ENCODE measurements at regions not wholly inside any gene's neighbourhood (a gene's known extent, or its start where the extent isn't known, plus 50 kb on each side); places are given as distances from the start of the nearest gene placed in this dataset.

DNA sequence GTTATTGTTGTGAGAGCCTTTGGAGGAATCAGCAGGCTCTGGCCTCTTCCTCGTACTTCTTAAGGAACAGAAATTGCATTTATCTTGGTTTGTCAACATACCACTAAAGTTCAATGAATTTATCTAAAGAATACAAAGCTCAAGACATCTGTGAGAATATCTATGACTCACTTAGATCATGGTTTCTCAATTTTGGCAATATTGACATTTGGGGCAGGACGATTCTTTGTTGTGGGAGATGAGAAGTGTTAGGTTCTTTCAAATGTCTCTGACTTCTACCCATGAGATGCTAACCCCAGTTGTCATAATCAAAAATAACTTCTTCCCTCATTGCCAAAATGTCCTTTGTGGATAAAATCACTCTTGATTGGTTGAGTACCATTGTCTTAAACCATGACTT lies 1190.3 kb downstream of the GALC start:
- WGBS, 2 donors = 25 to 28% methylated on average over 2 of the region's 2 CpGs
- H3K9me3 ChIP-seq = no peaks in the 10 kb centered on the region
- TF ChIP-seq, protein P1, sequence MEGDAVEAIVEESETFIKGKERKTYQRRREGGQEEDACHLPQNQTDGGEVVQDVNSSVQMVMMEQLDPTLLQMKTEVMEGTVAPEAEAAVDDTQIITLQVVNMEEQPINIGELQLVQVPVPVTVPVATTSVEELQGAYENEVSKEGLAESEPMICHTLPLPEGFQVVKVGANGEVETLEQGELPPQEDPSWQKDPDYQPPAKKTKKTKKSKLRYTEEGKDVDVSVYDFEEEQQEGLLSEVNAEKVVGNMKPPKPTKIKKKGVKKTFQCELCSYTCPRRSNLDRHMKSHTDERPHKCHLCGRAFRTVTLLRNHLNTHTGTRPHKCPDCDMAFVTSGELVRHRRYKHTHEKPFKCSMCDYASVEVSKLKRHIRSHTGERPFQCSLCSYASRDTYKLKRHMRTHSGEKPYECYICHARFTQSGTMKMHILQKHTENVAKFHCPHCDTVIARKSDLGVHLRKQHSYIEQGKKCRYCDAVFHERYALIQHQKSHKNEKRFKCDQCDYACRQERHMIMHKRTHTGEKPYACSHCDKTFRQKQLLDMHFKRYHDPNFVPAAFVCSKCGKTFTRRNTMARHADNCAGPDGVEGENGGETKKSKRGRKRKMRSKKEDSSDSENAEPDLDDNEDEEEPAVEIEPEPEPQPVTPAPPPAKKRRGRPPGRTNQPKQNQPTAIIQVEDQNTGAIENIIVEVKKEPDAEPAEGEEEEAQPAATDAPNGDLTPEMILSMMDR (IDR thresholded peaks at IDR 0.05) = no peak
- TF ChIP-seq POLR2A (IDR thresholded peaks at IDR 0.05) = no peak
- H3K27me3 ChIP-seq = no peaks in the 10 kb centered on the region
- no peak overlapping the region for H3K4me3 ChIP-seq
- no peak overlapping the region for H3K27ac ChIP-seq
- no peaks in the 10 kb centered on the region for H3K4me1 ChIP-seq
- H3K36me3 ChIP-seq = no peaks in the 10 kb centered on the region
- intact Hi-C loops (cut with DNase I) = no loop called here
- no peak for DNase-seq

DNA sequence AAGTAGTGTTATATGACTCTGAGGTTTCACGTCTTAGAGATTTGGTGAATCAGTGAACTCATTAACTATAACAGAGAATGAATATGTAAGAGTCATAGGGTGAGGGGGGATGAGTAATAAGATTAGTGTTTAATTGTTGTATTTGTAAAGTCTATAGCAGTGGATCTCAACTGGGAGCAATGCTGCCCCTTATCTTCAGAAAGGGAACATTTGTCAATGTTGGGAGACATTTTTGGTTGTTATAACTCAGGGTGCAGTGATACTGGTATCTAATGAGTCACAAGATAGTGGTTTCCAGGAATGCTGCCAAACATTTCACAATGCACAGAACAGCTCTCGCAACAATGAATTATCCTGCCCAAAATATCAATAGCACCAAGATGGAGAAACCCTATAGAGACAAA lies 1193.7 kb downstream of the GALC start:
- no peak overlapping the region for H3K27ac ChIP-seq
- WGBS, 2 donors = 30 to 46% methylated on average over 2 of the region's 2 CpGs
- H3K4me1 ChIP-seq = no peaks in the 10 kb centered on the region
- intact Hi-C loops (cut with DNase I) = no loop called here
- no peak for TF ChIP-seq POLR2A (IDR thresholded peaks at IDR 0.05)
- TF ChIP-seq, protein P1 (IDR thresholded peaks at IDR 0.05) = no peak
- no peak overlapping the region for H3K4me3 ChIP-seq
- no peaks in the 10 kb centered on the region for H3K36me3 ChIP-seq
- no peak for DNase-seq
- H3K27me3 ChIP-seq = no peaks in the 10 kb centered on the region
- no peaks in the 10 kb centered on the region for H3K9me3 ChIP-seq

DNA sequence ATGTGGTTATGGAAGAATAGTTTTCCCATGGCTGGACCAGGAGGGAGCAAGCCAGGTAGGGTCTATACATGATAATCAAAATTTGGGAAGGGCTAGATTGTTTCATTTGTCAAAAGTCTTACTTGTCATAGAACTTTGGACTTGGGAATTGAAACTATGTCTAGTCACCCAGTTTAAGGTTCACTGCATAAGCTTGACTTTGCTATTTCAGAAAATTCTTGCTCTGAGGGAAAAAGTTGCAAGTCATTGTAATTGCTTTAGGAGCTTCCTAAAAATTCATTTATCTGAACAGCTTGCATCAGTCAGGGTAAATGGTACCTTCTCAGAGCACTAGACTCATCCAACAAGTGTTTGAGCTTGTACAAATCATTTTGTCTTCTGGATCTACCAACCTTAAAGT lies 1194.7 kb downstream of the GALC start:
- H3K4me1 ChIP-seq = no peaks in the 10 kb centered on the region
- TF ChIP-seq, protein P1 (IDR thresholded peaks at IDR 0.05) = no peak
- H3K36me3 ChIP-seq = no peaks in the 10 kb centered on the region
- intact Hi-C loops (cut with DNase I) = no loop called here
- DNase-seq = no peak
- H3K9me3 ChIP-seq = no peaks in the 10 kb centered on the region
- H3K4me3 ChIP-seq = no peak overlapping the region
- no peak overlapping the region for H3K27ac ChIP-seq
- H3K27me3 ChIP-seq = no peaks in the 10 kb centered on the region

DNA sequence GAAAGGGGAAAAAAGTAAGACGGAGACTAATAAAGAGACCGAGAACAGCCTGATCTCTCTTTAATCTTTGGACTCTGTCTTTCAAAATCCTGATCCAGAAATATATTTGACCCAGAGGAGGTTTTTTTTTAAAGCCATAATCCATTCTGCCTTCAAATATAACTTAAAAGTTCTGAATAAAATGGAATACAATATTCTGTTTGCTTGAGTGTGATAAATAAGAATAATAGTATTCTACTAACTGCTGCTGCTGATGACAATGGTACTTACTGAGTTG lies 1196.0 kb downstream of the GALC start:
- 84 to 85% methylated on average over 2 of the region's 2 CpGs for WGBS, 2 donors
- intact Hi-C loops (cut with DNase I) = no loop called here
- Histone ChIP-seq H3K27ac (no peak overlapping the region), H3K4me3 (no peak overlapping the region), H3K27me3 (no peaks in the 10 kb centered on the region), H3K4me1 (no peaks in the 10 kb centered on the region), H3K9me3 (peaks cover 0 to 1% (median 0%) of the 10 kb centered on the region in 3 donors), H3K36me3 (no peaks in the 10 kb centered on the region)
- DNase-seq = no peak
- TF ChIP-seq POLR2A (IDR thresholded peaks at IDR 0.05) = no peak
- TF ChIP-seq, protein P1 (IDR thresholded peaks at IDR 0.05) = no peak

DNA sequence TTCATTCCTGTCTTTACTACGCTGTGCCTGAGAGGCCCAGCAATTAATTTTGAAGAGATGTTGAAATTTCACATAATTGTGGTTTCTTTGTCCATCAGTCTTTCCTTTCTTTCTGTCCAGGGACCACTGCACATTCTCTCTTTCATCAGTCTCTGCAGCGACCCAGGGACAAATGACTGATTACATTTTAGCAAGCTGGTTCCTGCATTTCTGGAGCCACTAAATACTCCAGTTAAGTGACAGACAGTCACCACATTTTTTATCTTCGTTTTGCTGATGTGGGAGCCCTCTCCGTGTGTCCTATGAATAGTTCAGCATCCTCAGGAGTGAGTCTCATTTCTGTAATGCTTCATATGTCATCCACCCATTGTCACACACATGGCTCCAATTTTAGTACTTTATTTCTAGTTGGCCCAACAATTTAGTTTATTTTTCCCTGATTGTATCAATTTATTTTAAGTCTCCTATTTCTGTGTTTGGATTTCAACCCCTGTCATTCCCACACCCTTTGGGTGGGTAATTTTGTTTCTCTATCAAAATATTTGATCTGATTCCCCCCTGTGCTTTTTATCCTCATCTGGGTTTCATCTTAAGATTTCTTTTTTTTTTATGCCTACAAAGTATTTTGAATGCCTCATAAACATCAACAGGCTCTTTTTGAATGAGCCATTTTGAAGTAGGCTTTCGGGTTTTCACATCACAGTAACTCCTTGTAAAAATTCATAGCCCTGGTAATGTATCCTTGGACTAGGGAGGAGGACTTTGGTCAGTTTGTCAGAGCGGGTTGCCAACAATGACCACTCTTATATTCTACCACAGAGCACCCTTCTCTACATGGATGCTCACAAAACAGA lies 1196.5 kb downstream of the GALC start:
- no peak for DNase-seq
- Histone ChIP-seq H3K4me1 (no peaks in the 10 kb centered on the region), H3K4me3 (no peak overlapping the region), H3K9me3 (peaks cover 0 to 3% (median 3%) of the 10 kb centered on the region in 3 donors), H3K36me3 (no peaks in the 10 kb centered on the region), H3K27me3 (no peaks in the 10 kb centered on the region), H3K27ac (no peak overlapping the region)
- TF ChIP-seq POLR2A (IDR thresholded peaks at IDR 0.05) = no peak
- TF ChIP-seq, protein P1 (IDR thresholded peaks at IDR 0.05) = no peak
- WGBS, 2 donors = 48 to 54% methylated on average over 6 of the region's 6 CpGs
- intact Hi-C loops (cut with DNase I) = no loop called here

All from esophagus squamous epithelium (tissue), 5 donors.